ENCODE measurements at regions not wholly inside any gene's neighbourhood (a gene's known extent, or its start where the extent isn't known, plus 50 kb on each side); places are given as distances from the start of the nearest gene placed in this dataset.
"Not testable (repeated sequence)": the region's sequence is repeated elsewhere in the genome, so short reads cannot be mapped to it uniquely, and the experiment has no call there.

DNA sequence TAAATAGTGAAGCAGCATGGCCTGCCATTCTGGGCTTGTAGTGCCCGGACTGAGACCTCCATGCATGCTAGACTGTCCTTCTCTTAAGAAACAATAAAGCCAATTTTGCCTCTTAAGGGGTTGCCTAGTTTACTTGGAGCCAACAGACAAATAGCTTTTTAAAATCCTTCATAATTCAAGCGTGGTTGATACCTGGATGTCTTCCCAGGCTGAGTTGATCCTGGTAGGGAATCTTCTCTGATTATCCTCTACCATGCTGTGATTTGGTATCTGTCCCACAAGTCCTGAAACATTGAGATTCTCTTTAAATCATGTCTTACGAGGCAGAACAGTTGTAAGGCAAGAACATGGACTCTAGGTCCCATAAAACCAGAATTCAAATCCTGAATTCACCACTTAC, 359.6 kb upstream of the CCL2 start:
- DNase-seq (ENCODE audit: low read depth in 3 of 3) = no peak

DNA sequence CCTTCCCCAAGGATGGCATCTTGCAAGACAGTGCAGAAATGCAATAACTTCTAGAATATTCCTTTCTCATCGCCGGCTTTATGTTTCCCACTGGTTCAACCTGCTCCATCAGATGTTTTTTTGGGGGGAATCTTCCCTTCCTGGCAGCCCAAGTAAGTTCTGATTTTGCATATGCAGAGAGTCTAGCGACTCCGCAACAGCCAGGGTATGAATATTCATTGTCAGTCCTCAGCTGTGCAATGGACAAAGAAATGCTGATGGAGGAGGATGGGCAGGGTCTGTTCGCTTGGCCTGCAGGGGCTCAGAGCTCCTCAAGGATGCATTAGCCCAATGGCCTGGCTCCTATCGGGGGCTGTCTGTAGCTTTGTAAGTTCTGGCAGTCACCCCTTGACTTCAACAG, 358.8 kb upstream of the CCL2 start:
- DNase-seq (ENCODE audit: low read depth in 3 of 3) = no peak

DNA sequence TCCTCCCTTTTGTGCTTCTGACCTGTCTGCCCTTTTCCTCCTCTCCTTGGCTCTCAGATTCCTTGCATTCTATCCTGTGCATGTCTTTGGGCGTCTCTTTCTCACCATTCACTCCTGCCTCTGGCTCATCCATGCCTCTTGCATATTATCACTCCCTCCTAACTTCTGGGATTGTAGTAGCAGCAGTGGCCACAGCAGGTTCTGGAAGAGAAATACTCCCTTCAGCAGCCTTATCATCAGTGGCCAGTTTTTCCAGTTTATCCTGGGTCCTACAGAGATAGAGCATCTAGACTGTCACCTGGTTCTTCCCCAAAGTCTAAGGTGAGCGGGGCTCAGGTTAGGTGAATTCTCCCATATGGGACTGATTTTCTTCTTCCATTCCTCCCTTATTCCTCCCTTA, 354.0 kb upstream of the CCL2 start:
- no peak for DNase-seq (ENCODE audit: low read depth in 3 of 3)

DNA sequence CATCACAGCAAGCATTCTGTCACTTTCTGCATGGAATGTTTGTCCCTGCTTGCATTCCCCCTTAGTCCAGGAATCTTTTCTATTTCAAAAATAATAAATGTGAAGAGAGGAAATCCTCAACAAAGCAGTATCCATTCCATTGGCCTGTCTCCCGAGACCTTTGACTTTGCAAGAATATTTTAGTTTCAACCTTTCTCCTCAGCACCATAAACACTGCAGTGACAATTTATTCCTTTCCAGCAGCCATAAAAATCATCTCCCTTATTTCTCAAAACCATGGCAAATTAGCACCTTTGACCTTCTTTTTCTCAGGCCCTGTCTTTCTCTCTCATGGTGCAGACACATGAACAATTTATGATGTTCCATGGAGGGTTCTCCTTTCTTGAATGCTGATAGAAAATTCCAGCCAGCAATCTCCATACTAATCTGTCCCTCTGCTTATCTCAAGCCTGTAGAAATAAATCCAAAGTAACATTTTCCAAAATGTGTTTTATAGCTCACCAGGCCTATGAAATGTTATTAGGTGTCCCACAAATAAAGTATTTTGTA, 352.1 kb upstream of the CCL2 start:
- DNase-seq (ENCODE audit: low read depth in 3 of 3) = no peak

DNA sequence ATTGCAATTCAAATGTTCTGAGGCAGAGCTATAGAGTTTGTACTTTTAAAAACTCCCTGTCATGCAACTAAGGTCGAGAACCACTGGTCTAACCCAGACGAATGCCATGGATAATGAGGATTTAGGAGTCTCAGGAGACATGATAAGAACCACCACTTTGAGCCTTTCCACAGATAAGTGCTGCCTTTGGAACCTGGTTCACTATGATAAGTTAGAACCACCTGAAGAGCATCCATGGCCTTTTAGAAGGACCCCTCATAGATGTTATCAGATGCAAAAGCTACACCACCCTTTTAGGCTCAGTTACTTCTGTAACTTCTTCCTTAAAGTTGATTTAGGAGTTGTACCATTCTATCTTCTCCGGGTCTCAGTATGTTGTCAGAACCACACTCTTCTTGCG, 350.6 kb upstream of the CCL2 start:
- no peak for DNase-seq (ENCODE audit: low read depth in 3 of 3)

DNA sequence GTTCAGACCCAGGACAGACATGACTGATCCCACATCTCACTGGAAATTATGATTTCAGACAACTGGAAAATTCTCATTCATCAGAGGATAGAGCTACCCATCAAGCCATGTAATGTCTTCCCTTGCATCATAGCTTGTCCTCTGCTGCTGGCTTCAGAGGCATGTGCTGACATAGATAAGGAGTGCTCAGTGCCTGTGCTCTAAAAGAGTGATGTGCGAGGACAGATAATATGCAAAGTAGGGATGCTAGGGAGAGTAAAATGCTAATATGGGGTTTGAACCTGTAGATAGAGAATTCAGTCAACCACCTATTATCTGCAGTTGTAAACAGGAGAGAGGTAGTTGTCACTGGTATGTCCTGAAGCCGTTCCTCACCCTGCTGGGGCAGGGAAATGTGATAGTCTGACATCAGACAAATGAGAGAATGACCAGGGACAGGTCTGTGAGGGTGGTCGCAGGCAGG, 349.7 kb upstream of the CCL2 start:
- no peak for DNase-seq (ENCODE audit: low read depth in 3 of 3)

DNA sequence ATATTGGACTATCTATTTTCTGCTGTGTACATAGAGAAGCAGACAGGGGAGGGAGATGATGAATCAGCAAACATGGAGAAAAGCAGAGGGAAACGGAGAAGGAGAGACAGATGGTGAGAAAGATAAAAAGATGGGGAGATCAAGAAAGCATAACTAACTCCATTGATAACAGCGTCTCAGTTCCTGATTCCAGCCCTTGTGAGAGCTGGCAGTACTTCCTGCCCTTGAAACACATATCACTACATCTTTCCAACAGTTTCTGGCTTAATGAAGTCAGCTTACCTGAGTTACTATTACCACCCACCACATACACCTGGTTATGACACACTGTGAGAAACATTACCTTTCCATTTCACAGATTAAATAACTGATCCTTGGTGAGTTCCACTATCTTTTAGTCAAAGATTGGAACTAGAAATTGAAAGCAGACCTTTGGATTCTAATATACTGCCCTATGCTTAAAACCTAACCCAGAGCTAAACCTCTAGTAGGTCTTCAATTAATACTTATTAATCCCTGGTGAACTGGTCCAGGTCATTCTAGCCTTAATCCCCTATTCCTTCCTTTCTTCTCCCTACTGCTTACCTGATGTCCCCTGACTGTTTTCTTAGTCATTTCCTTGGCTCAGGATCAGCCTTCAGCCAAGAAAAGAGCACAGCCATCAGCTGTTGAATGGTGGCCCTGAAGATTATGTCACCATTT, 346.6 kb upstream of the CCL2 start:
- DNase-seq (ENCODE audit: low read depth in 3 of 3) = no peak

DNA sequence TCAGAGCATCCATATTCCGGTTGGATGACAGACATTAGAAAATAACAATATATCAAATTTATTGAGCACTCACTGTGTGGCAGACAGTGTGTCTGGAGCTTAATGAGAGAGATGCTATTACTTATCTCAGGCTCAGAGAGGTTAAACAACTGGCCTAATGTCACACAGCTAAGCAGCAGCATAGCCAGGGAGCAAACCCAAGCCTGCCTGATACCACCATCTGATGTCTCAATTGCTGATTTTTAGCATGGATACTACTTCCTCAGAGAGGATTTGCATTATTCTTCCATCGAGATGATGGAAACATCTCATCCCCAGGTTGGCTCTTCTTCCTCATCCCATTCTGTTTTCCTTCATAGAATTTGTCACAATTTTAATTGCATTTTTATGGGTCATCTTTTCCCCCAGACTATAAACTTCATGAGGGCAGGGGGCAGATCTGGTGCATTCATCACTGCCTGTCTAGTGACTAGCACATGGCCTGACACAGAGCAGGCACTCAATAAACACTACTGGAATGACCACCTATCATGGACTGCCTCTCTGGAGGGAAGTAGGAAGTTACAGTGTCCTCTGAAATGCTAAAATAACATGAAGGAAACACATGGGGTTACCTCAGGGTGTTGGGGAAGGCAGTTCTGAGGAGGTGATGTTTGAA, 344.8 kb upstream of the CCL2 start:
- DNase-seq (ENCODE audit: low read depth in 3 of 3) = no peak

DNA sequence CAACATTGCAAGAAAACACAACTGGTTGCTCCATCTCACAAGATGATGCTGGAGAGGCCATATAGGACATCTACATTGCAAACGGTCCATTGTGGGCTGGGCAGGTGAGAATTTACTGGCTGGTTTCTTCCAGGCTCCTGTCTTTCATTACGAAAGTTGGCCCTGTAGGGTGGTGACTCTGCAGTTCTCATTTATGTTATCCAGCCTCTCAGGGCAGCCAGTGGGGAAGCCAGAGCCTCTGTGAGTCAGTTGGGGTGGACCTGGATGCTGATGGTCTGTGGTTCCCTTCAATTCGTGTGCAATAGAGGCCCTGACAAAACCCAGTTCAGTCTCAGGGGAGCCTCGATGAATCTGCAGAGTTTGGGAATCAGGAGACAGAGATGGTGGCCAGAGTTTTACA, 341.0 kb upstream of the CCL2 start:
- DNase-seq (ENCODE audit: low read depth in 3 of 3) = no peak

DNA sequence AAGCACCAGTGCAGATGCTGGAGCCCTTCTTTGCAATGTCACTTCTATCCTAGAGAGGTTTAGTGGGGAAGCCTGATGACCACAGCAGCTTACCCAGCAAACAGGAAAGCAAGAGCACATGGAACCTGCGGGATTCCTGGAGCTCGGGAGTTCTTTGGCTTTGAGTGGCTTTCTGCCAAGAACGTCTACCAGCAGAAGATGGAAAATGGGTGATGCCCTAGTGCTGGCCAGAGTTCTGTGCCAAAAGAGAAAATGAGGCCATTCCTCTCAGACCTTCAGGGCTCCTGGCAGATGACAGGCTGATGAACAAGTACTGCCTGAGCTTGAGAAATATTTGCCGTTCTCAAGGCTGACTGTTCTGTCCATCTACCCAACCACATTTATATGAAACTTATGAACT, 332.1 kb upstream of the CCL2 start:
- no peak for DNase-seq (ENCODE audit: low read depth in 3 of 3)

DNA sequence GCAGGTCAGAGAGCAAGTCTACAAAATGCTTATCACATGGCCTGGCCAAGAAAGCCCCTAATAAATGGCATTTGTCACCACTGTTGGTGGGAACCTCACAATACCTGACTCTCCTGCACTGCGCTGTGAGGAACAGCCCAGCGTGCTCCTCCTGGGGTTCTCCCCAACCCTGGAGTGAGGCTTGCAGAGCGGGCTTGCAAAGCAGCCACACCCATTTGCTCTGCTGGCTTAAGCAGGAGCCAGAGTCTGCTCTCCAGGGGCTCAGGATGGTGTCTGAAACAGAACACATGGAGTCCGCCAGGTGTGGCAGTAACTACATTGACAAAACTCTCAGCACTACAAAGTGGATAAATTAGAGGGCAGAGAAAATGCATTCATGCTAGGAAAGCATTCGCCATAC, 331.0 kb upstream of the CCL2 start:
- DNase-seq (ENCODE audit: low read depth in 3 of 3) = no peak

DNA sequence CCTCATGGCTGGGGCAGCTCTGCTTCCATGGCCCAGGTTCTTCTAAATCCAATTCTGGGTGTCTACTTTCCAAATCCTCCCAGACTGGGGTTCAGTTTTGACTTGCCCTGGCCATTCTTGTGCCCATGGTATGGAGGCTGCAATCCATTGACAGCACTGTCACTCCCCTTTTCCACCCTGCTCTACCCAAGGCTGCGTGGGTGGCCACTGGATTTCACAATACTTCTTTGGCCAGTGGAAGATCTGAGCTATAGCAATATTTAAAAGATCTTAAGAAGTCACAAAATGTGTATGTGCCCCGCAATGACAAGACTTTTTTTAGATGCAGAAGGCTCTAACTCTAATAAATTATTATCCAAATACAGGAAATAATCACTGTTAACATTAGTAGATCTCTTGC, 329.4 kb upstream of the CCL2 start:
- DNase-seq (ENCODE audit: low read depth in 3 of 3) = no peak

DNA sequence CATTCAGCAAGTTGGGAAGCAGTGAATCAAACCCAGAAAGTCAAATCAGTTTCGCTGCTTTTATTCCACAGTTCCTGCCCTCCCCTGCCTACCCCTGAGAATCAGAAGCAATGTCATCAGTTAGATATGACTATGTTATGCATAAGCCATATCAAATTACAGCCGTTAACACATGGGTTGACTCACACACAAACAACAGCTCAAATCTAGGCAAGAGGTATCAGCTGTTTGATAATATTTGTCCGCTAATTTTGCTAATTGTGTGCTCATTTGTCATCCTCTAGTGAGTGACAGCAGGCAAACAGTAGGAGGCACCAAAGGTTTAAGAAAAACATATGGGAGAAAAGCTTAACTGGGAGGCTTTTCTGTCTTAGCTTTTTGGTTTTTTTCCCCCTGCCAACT, 327.4 kb upstream of the CCL2 start:
- no peak for DNase-seq (ENCODE audit: low read depth in 3 of 3)

DNA sequence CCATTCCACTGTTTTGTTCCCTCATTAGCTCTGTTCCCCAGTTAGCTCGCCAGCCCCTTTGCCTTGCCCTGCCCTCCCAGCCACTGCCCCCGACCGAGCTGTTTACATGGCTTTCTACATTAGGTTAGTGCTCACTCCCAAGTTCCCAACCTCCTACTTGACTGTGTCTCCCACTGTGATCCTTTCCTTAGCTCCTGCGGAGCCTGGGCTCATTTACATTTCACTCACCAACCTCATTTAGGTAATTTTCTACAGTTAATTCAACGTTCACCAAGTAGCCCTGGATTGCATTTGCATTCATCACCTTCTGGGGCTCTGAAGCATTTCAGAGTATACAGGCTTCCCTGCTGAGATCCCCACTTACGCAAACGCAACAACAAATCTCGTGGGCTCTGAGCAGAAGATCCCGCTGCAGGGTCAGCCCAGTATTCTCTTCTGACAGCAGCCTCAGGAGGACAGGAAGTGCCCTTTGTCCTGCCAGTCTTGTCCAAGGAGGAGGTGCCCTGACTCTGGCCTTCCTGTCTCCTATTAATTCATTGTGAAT, 325.8 kb upstream of the CCL2 start:
- no peak for DNase-seq (ENCODE audit: low read depth in 3 of 3)

DNA sequence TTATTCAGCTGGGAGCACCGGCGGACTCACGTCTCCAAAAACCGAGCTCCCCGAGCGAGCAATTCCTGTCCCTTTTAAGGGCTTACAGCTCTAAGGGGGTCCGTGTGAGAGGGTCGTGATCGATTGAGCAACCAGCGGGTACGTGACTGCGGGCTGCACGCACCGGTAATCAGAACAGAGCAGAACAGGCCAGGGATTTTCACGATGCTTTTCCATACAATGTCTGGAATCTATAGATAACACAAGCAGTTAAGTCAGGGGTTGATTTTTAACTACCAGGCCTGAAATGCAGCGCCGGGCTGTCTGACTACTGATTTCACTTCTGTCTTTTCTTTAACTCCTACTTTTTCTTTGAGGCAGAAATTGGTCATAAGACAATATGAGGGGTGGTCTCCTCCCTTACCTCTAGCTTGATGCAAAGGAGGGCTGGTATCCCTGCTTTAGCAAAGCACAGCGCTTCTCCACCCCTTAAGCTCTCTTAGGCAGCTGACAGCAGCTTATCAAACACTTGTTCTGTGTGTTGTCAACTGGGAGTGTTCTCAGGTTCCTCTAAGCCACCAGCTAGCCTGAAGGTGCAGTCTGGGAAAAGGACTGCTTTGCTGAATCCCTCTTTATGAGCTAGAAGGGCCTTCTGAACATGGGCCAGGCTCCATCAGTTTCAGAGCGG, 323.8 kb upstream of the CCL2 start:
- not testable (repeated sequence) for DNase-seq (ENCODE audit: low read depth in 3 of 3)

DNA sequence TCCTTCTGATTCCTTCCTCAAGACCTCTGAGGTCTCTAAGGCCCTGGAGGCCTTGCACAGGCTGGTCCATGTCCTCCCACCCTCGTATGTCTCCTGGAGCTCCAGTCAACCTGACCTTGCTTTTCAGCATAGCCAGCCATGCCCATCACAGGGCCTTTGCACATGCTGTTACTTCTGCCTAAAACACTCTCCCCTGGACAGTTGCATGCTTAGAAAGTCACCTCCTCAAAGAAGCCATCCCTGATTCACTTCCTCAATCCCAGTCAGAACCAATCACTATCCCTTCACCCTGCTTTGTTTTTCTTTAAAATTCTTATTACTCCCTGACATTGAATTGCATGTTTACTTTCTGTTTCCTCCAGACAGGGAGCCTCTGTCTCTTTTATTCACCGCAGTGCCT, 322.1 kb upstream of the CCL2 start:
- no peak for DNase-seq (ENCODE audit: low read depth in 3 of 3)

DNA sequence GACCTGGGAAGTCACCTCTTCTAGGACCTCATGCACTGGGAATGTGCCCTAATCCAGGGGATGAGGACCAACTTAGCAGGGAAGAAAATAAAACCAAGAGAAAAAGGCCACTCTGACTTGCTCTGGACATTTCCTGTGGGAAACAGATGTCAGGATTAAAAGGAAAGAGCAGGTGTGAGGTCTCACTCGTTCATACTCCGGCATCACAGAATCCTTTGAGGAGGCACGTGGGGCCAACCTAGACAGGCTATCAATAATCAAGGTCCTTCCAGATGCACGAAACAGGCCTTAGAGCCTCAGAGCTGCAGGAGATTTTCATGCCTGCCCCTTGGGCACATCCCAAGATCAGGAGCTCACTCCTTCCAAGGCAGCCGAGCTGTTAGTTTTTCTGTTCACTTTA, 321.5 kb upstream of the CCL2 start:
- no peak for DNase-seq (ENCODE audit: low read depth in 3 of 3)

DNA sequence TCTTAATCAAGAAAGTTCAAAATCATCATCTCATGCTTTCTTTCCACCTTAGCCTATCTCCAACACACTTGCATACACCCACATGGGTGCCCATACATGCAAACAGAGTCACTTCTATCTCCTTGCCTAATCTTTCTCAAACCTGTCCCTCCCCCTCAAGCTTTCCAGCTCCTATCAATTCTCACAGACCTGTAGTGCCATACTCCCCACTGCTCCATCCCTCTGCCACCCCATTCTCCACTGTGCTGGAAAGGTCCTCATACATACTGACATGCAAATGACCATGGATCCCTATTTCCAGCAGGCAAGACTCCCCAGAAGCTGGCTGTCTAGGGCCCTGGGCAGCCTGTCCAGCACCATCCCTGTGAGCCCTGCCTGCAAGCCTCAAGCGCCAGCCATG, 320.4 kb upstream of the CCL2 start:
- no peak for DNase-seq (ENCODE audit: low read depth in 3 of 3)

DNA sequence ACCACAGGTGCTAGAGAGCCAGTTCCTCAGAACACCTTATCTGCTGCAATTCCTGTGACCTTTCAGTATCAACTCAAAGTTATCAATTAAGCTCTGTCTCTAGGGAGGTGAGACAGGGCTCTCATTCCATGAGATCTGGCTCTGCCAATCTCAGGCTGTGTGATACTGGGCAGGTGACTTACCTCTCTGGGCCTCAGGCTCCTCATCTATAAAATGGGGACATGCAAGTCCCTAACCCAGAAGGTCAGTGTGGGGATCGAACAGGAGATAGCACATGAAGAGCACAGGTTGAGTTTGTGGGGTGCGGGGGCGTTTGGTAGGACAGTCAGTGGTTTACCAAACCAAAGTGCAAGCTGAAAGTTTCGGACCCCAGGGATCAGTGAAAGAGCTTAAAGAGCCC, 319.3 kb upstream of the CCL2 start:
- DNase-seq (ENCODE audit: low read depth in 3 of 3) = no peak

DNA sequence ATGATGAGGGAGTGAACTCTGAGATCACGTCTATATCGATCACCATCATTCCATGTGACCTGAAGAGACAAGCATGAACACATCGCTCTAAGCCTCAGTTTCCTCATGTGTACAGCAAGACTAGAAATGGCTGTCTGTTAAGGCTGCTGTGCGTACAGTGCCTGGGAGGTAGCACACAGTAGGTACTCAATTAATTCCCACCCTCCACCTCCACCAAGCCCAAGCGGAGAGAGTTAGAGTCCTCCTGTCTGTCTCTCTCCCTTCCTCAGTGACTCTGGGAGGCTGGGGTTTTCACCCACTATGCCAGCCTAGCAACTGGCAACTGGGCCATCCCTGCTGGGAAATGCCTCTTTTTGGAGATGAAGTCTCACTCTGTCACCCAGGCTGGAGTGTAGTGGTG, 318.3 kb upstream of the CCL2 start:
- no peak for DNase-seq (ENCODE audit: low read depth in 3 of 3)

DNA sequence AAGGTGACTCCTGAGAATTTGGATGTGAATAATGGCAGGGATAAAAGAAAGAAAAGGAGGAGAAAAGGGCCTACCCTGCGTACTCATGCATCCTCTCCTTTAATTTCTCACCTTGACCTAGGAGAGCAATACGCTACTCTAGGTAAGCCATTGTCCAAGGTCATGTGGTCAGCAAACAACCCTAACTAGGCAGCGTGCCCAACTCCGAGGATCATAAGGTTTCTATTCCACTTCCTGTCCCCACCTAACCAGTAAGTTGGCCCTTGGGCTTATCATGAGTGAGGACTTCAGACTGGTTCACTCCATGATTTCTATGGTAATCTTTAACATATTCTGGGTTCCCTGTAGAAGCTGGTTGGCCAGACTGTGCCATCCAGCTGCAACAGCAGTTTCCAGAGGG, 315.1 kb upstream of the CCL2 start:
- no peak for DNase-seq (ENCODE audit: low read depth in 3 of 3)

DNA sequence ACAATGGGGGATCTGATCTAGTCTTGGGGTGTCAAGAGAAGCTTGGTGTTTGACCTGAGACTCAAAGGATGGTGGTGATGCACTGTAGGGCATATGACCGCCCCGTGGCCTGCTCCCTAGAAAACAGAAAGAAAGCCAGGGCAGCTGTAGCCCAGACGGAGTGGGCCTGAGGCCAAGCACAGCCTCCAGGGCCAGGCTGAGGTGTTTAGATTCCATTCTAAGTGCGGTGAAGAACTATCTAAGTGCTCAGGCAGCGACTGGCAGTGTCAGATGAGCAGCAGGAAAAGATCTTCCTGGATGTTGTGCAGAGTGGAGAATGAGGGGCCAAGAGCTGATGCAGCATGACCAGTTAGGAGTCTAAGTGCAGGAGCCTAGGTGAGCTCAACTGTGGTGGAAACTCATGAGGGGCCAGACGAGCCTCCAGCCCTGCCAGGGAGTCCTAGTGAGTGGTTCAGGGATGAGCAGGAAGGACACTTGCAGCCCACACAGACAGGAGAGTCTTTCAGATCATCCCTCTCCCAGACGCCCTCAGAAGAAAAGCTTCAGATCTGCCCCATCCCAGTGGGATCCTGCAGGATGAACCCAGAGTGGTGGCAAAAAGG, 314.2 kb upstream of the CCL2 start:
- no peak for DNase-seq (ENCODE audit: low read depth in 3 of 3)
